Endothelial cell of umbilical vein (primary cell): ENCODE measurements at regions not wholly inside any gene's neighbourhood (a gene's known extent, or its start where the extent isn't known, plus 50 kb on each side); places are given as distances from the start of the nearest gene placed in this dataset.

ENCODE experiments used
- BruUV-seq: library from RNA; stranded (reverse); fragments of 400-500 nt; replicated peaks from 2 replicates; lab custom pipeline; 2021; lab: Mats Ljungman, UMichigan
- CTCF ChIA-PET: fragments of 300-600, 350-600 bp; sonication (Branson Sonifier 250); formaldehyde crosslinking; loops from one replicate; lab custom pipeline; 2021; ENCODE audit warnings: antibody characterized with exemption, inconsistent platforms; lab: Charles Lee
- POLR2A ChIA-PET: fragments of 300-600, 350-600 bp; sonication (Branson Sonifier 250); formaldehyde crosslinking; loops from one replicate; lab custom pipeline; 2021; ENCODE audit warnings: antibody characterized with exemption, inconsistent platforms; lab: Charles Lee
- DNase-seq: peaks from one replicate; pipeline ENCODE4 v3.0.0-alpha.2; 2011; ENCODE audit warnings: low read depth, low spot score
- FAIRE-seq: peaks from 2 replicates; lab custom pipeline; 2011; peaks lifted over from hg19 to GRCh38; lab: Jason Lieb, UNC
- H2AFZ ChIP-seq: 2 replicates; pipeline ENCODE4 v1.6.0; 2012; ENCODE audit warnings: low read depth, low read length, control low read depth, inconsistent platforms
- H3K27ac ChIP-seq: 2 replicates; pipeline ENCODE4 v1.5.1; 2011; ENCODE audit warnings: low read depth, mild to moderate bottlenecking, control low read depth, low read length, moderate library complexity; ENCODE audit not compliant: insufficient read depth
- H3K27me3 ChIP-seq, 2 experiments: 2 replicates each; pipeline versions ENCODE4 v1.6.0 to v1.6.1; 2011; ENCODE audit warnings: low read length in 2 of 2, mixed read lengths in 1 of 2; ENCODE audit not compliant: control insufficient read depth in 2 of 2, insufficient read depth in 2 of 2
- H3K36me3 ChIP-seq, 2 experiments: 2 replicates in 1 of 2; 3 replicates in 1 of 2; pipeline ENCODE4 v1.5.1; 2011; ENCODE audit warnings: low read length in 2 of 2, mild to moderate bottlenecking in 1 of 2, moderate library complexity in 1 of 2; ENCODE audit not compliant: control insufficient read depth in 2 of 2, insufficient read depth in 2 of 2; ENCODE audit errors: extremely low read depth in 1 of 2
- H3K4me1 ChIP-seq: 3 replicates; pipeline ENCODE4 v1.5.1; 2011; ENCODE audit warnings: mild to moderate bottlenecking, low read length; ENCODE audit not compliant: control insufficient read depth, insufficient read depth; ENCODE audit errors: extremely low read depth
- H3K4me2 ChIP-seq: 2 replicates; pipeline ENCODE4 v1.6.1; 2011; ENCODE audit warnings: low read length, control low read depth, mixed read lengths; ENCODE audit not compliant: insufficient read depth
- H3K4me3 ChIP-seq, 3 experiments: fragments of 200-600 bp in 1 of 3; sonication (generic), shearing (Covaris generic) in 1 of 3; replicated peaks in 1 of 3; 2 replicates each; pipeline ENCODE4 v1.5.1; 2011 to 2016; ENCODE audit warnings: control low read depth in 3 of 3, low read length in 3 of 3, mild to moderate bottlenecking in 2 of 3, inconsistent platforms in 1 of 3, low read depth in 1 of 3, moderate library complexity in 1 of 3; ENCODE audit not compliant: insufficient read depth in 1 of 3
- H3K79me2 ChIP-seq: 2 replicates; pipeline ENCODE4 v1.6.0; 2012; ENCODE audit warnings: low read length, inconsistent platforms; ENCODE audit not compliant: control insufficient read depth, insufficient read depth
- H3K9ac ChIP-seq: replicated peaks from 2 replicates; pipeline ENCODE3; 2011; ENCODE audit warnings: low read length, control low read depth; ENCODE audit not compliant: insufficient read depth; ENCODE audit errors: extremely low read depth
- H3K9me1 ChIP-seq: replicated peaks from 3 replicates; pipeline ENCODE4 v1.6.0; 2011; ENCODE audit warnings: mild to moderate bottlenecking, low read length; ENCODE audit not compliant: control insufficient read depth, insufficient read depth; ENCODE audit errors: extremely low read depth
- H3K9me3 ChIP-seq: replicated peaks from 2 replicates; pipeline ENCODE4 v1.5.1; 2012; ENCODE audit warnings: low read length, inconsistent platforms; ENCODE audit not compliant: control insufficient read depth, insufficient read depth
- H4K20me1 ChIP-seq: replicated peaks from 2 replicates; pipeline ENCODE3; 2011; ENCODE audit warnings: mild to moderate bottlenecking, low read length; ENCODE audit not compliant: control insufficient read depth, insufficient read depth; ENCODE audit errors: extremely low read depth
- CTCF ChIP-seq, 2 donors: IDR thresholded peaks; 1 replicate in 1 of 2; 2 replicates in 1 of 2; pipeline ENCODE4 v1.5.1; 2011; ENCODE audit warnings: low read length in 2 of 2, mild to moderate bottlenecking in 2 of 2, moderate library complexity in 2 of 2, control low read depth in 1 of 2, inconsistent platforms in 1 of 2, low read depth in 1 of 2; ENCODE audit not compliant: insufficient read depth in 1 of 2; ENCODE audit errors: extremely low read depth in 1 of 2
- EZH2 ChIP-seq: IDR thresholded peaks from 2 replicates; pipeline ENCODE4 v1.6.1; 2012; ENCODE audit warnings: borderline replicate concordance, low read depth, mild to moderate bottlenecking, moderate library complexity, low read length, inconsistent platforms; ENCODE audit not compliant: severe bottlenecking
- FOS ChIP-seq: IDR thresholded peaks from 2 replicates; pipeline ENCODE4 v1.6.1; 2011; ENCODE audit warnings: mild to moderate bottlenecking, low read length, moderate library complexity, borderline replicate concordance; ENCODE audit not compliant: insufficient read depth
- GATA2 ChIP-seq: IDR thresholded peaks from 2 replicates; pipeline ENCODE4 v1.7.0; 2011; ENCODE audit warnings: low read depth, mild to moderate bottlenecking, moderate library complexity, mixed read lengths, low read length; ENCODE audit not compliant: insufficient read length, insufficient read depth
- MAX ChIP-seq: IDR thresholded peaks from 2 replicates; pipeline ENCODE4 v1.6.1; 2011; ENCODE audit not compliant: insufficient read depth, insufficient read length
- MYC ChIP-seq: IDR thresholded peaks from one replicate; pipeline ENCODE4 v1.6.1; 2011; ENCODE audit warnings: mild to moderate bottlenecking, low read depth, low read length
- POLR2A ChIP-seq: IDR thresholded peaks from 2 replicates; pipeline ENCODE4 v1.6.1; 2012; ENCODE audit warnings: low read depth, mild to moderate bottlenecking, control low read depth, low read length
- POLR2AphosphoS5 ChIP-seq: IDR thresholded peaks from 2 replicates; pipeline ENCODE4 v1.6.1; 2012; ENCODE audit warnings: low read depth, mild to moderate bottlenecking, control low read depth, low read length, moderate library complexity; ENCODE audit not compliant: insufficient read depth
- dilution Hi-C: fragments of 300-500 bp; cut with MboI; formaldehyde crosslinking; loops from one replicate; pipeline ENCODE4 v1.15.0; 2019; ENCODE audit warnings: low sequenced_read_pairs; ENCODE audit not compliant: extremely low pct_ligation_motif_present
- intact Hi-C: fragments of 100-400 bp; cut with micrococcal nuclease; formaldehyde crosslinking; loops from one replicate; pipeline ENCODE4 v1.10.0; 2022

GRCh38 chr6:119568580-119568979 is 219.0 kb upstream of the MAN1A1 start:
- H3K9me1 ChIP-seq = no peaks in the 10 kb centered on the region
- intact Hi-C loops (no loop called here), dilution Hi-C loops (no loop called here)
- H3K27me3 ChIP-seq = no peaks in the 10 kb centered on the region
- ChIA-PET POLR2A (no interaction called here), CTCF (no interaction called here)
- H2AFZ ChIP-seq = no peak overlapping the region
- no peak overlapping the region for H3K4me2 ChIP-seq
- BruUV-seq = no TSS peak
- no peaks in the 10 kb centered on the region for H4K20me1 ChIP-seq
- no peak overlapping the region for H3K4me3 ChIP-seq
- no peaks in the 10 kb centered on the region for H3K36me3 ChIP-seq
- no peak overlapping the region for H3K9ac ChIP-seq
- no peak overlapping the region for H3K27ac ChIP-seq
- no peaks in the 10 kb centered on the region for H3K4me1 ChIP-seq
- FAIRE-seq (no peak), DNase-seq (no peak)
- TF ChIP-seq GATA2 = no peak
- TF ChIP-seq POLR2AphosphoS5 = no peak
- TF ChIP-seq MYC = no peak
- TF ChIP-seq CTCF (IDR thresholded peaks at IDR 0.05; ENCODE audit: extremely low read depth in 1 of 2, insufficient read depth in 1 of 2, low read depth in 1 of 2, low read length in 2 of 2) = no peak
- no peak for TF ChIP-seq EZH2
- no peak for TF ChIP-seq POLR2A
- TF ChIP-seq MAX = no peak
- no peak for TF ChIP-seq FOS
- H3K9me3 ChIP-seq = no peaks in the 10 kb centered on the region
- H3K79me2 ChIP-seq = no peaks in the 10 kb centered on the region
